Nephron (organoid): ENCODE measurements at regions not wholly inside any gene's neighbourhood (a gene's known extent, or its start where the extent isn't known, plus 50 kb on each side); places are given as distances from the start of the nearest gene placed in this dataset.
"Not testable (repeated sequence)": the region's sequence is repeated elsewhere in the genome, so short reads cannot be mapped to it uniquely, and the experiment has no call there.

Experiments
- H3K27ac Mint-ChIP-seq, 3 experiments: 2 replicates each; pipeline ENCODE4 v1.8.0; 2020; ENCODE audit warnings: mixed read lengths in 3 of 3, mild to moderate bottlenecking in 2 of 3, moderate library complexity in 1 of 3
- H3K27me3 Mint-ChIP-seq: 2 replicates; pipeline ENCODE4 v1.8.0; 2021; ENCODE audit warnings: low read depth, mild to moderate bottlenecking, moderate library complexity, mixed read lengths
- H3K36me3 Mint-ChIP-seq: 2 replicates; pipeline ENCODE4 v1.8.0; 2020; ENCODE audit warnings: low read depth, mixed read lengths
- H3K4me1 Mint-ChIP-seq: 2 replicates; pipeline ENCODE4 v1.8.0; 2020; ENCODE audit warnings: mixed read lengths
- H3K4me3 Mint-ChIP-seq, 3 experiments: 2 replicates each; pipeline ENCODE4 v1.8.0; 2020; ENCODE audit warnings: mild to moderate bottlenecking in 3 of 3, mixed read lengths in 3 of 3, moderate library complexity in 2 of 3
- H3K9me3 Mint-ChIP-seq: 2 replicates; pipeline ENCODE4 v1.8.0; 2020; ENCODE audit warnings: mixed read lengths
- CTCF ChIP-seq, 3 experiments: fragments of 200-600 bp; sonication (generic); IDR thresholded peaks; one replicate each; pipeline ENCODE4 v1.5.0; 2021; ENCODE audit warnings: antibody characterized with exemption in 3 of 3; ENCODE audit not compliant: unreplicated experiment in 3 of 3

- no peak for TF ChIP-seq CTCF (IDR thresholded peaks at IDR 0.05; ENCODE audit: unreplicated experiment in 3 of 3)
- Mint-ChIP-seq H3K9me3 (peaks cover 23% of the 10 kb centered on the region), H3K27me3 (peaks cover 3% of the 10 kb centered on the region), H3K27ac (no peak overlapping the region), H3K4me3 (no peak overlapping the region), H3K36me3 (peaks cover 7% of the 10 kb centered on the region), H3K4me1 (peaks cover 3% of the 10 kb centered on the region)
Measured at GRCh38 chr16:88141580-88141979, 190.3 kb downstream of the BANP start.

- not testable (repeated sequence) for H3K27me3 Mint-ChIP-seq, H3K36me3 Mint-ChIP-seq, H3K27ac Mint-ChIP-seq, H3K4me1 Mint-ChIP-seq, H3K4me3 Mint-ChIP-seq
- H3K9me3 Mint-ChIP-seq: peaks cover 22% of the 10 kb centered on the region
Measured at GRCh38 chr16:88142056-88142935, 191.1 kb downstream of the BANP start.

DNA sequence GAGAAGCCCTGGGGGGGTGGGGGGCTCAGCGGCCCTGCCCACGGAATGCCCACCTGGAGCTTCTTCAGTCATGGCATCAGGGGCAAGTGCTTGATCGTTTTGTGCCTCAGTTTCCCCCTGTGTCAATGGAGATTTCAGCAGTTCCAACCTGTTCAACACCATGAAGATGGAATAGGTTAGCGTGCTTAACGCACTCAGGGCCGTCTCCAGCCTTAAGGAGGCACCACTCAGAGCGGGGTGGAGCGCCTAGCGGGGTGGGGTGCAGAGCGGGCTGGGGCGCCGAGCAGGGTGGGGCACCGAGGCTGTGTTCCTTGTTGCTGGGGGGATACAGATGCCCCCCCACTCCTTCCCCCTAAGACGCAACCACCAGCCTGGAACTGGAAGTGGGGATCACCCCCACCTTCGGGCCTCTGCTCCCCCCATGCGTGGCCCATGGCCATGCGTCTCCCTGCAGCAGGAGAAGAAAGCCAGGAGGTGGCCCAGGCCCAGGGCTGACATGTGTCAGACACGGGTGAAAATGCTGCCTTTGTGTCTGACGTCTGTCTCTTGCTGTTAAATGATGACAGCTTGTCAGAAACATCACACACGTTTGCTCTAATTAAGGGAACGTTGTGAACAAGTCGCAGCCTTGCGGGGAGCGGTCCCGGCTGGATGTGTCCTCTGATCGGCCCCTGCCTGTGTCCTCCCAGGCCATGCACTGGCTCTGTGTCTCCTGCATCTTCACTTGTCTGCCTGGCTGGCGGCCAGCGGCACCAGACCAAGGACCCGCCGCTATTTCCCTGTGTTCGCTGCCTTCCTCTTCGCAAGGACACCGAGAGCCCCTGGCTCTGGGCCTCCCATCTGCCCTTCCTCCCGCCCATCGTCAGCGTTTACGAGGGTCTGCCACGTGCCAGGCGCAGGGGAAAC, 192.1 kb downstream of the BANP start:
- peaks cover 15% of the 10 kb centered on the region for H3K9me3 Mint-ChIP-seq
- not testable (repeated sequence) for H3K27ac Mint-ChIP-seq, H3K4me3 Mint-ChIP-seq, H3K36me3 Mint-ChIP-seq, H3K4me1 Mint-ChIP-seq, H3K27me3 Mint-ChIP-seq

- TF ChIP-seq CTCF (IDR thresholded peaks at IDR 0.05; ENCODE audit: unreplicated experiment in 3 of 3): no peak
- Mint-ChIP-seq H3K27me3 (no peaks in the 10 kb centered on the region), H3K9me3 (peaks cover 8% of the 10 kb centered on the region), H3K4me1 (no peaks in the 10 kb centered on the region), H3K27ac (no peak overlapping the region), H3K36me3 (peaks cover 4% of the 10 kb centered on the region), H3K4me3 (no peak overlapping the region)
Measured at GRCh38 chr16:88144028-88144511, 192.8 kb downstream of the BANP start.

- H3K36me3 Mint-ChIP-seq, H3K9me3 Mint-ChIP-seq, H3K27me3 Mint-ChIP-seq, H3K4me1 Mint-ChIP-seq, H3K27ac Mint-ChIP-seq, H3K4me3 Mint-ChIP-seq: not testable (repeated sequence)
- peak in 1 of 3 experiments; percentile 15 for TF ChIP-seq CTCF (IDR thresholded peaks at IDR 0.05; ENCODE audit: unreplicated experiment in 3 of 3)
Measured at GRCh38 chr16:88145376-88145775, 194.1 kb downstream of the BANP start.

DNA sequence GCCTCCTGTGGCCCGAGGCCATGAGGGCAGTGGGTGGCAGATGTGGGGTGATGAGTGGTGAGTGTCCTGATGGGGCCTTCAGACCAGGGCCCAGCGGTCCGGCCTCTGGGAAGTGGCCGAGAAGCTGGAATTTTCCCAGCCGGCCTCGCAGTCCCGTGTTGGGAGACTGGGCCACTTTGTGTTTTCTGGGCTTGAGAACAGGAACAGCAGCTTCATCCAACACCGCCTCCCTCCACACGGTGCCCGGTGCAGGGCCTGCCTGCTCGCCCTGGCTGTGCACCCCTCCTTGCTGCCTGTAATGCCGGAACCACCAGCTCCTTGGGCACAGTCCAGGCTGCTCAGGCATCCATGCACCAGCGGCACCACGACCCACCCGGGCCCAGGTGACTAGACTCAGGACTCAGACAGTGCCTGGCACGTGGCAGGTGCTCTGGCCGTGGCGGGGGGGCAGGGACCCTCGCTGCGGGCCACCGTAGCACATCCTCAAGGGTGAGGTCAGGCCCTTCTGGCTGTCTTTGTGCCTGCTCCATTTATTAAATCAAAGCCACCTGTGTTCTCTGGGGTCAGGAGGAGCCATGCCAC, 194.7 kb downstream of the BANP start:
- H3K27ac Mint-ChIP-seq, H3K9me3 Mint-ChIP-seq, H3K36me3 Mint-ChIP-seq, H3K4me1 Mint-ChIP-seq, H3K4me3 Mint-ChIP-seq, H3K27me3 Mint-ChIP-seq: not testable (repeated sequence)

GRCh38 chr16:88148078-88148477, 196.8 kb downstream of the BANP start:
- H3K4me3 Mint-ChIP-seq, H3K9me3 Mint-ChIP-seq, H3K36me3 Mint-ChIP-seq, H3K27ac Mint-ChIP-seq, H3K27me3 Mint-ChIP-seq: not testable (repeated sequence)
- H3K4me1 Mint-ChIP-seq: peaks cover 18% of the 10 kb centered on the region

DNA sequence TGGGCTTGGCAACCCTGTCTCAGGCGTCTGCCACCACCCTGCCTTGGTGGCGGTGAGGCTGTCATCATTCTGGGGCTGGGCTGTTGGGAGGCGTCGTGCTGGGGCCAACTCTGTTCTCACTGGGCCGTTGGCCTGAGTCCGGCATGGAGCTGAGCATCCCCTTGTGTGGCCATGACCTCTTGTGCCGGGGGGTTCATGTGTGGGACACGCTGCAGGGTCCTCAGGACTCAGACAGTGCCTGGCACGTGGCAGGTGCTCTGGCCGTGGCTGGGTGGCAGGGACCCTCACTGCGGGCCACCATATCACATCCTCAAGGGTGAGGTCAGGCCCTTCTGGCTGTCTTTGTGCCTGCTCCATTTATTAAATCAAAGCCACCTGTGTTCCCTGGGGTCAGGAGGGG, 197.4 kb downstream of the BANP start:
- H3K9me3 Mint-ChIP-seq, H3K27ac Mint-ChIP-seq, H3K4me3 Mint-ChIP-seq, H3K36me3 Mint-ChIP-seq, H3K27me3 Mint-ChIP-seq: not testable (repeated sequence)
- H3K4me1 Mint-ChIP-seq: peaks cover 21% of the 10 kb centered on the region

DNA sequence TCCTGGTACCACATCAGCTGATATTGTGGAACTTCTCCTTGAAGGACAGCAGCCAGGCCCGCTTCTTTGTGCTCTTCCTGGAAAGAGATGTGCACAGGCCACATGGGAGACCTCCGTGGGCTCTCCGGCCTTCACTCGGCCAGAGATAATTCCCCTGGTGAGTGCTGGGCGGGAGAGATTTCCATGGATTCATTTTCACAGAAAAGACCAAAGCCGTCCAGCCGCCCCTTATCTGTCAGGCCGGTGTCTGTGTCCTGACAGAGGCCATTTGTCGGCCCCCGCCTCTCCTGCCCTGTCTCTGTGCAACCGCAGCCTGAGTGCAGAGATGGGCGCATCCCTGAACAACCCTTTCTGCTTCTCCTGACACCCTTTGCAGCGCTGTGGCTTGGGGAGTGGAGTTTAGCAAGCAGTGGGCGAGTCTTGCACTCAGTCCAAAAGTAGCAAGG, 197.9 kb downstream of the BANP start:
- H3K4me3 Mint-ChIP-seq, H3K9me3 Mint-ChIP-seq, H3K27me3 Mint-ChIP-seq, H3K27ac Mint-ChIP-seq, H3K36me3 Mint-ChIP-seq: not testable (repeated sequence)
- H3K4me1 Mint-ChIP-seq: peaks cover 21% of the 10 kb centered on the region

DNA sequence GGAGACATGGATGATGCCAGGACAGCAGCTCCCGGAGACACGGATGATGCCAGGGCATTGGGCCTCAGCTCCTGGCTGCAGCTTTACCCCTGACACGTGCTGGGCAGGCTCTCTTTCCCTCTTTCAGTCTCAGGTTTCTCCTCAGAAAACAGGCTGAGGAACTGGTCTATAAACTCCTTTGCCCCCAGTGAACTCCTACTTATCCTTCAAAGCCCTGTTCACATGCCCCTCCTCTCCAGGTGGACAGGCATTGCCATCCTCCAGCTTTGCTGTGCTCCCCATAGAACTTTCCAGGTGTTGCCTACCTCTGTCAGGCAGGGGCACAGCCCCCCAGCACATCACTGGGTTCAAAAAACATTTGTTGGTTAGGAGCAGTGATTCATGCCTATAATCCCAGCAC, 198.4 kb downstream of the BANP start:
- H3K9me3 Mint-ChIP-seq, H3K36me3 Mint-ChIP-seq, H3K27me3 Mint-ChIP-seq, H3K27ac Mint-ChIP-seq: not testable (repeated sequence)
- Mint-ChIP-seq H3K4me3 (peak overlapping the region in 1 of 3 experiments; percentile 22), H3K4me1 (peaks cover 21% of the 10 kb centered on the region)

DNA sequence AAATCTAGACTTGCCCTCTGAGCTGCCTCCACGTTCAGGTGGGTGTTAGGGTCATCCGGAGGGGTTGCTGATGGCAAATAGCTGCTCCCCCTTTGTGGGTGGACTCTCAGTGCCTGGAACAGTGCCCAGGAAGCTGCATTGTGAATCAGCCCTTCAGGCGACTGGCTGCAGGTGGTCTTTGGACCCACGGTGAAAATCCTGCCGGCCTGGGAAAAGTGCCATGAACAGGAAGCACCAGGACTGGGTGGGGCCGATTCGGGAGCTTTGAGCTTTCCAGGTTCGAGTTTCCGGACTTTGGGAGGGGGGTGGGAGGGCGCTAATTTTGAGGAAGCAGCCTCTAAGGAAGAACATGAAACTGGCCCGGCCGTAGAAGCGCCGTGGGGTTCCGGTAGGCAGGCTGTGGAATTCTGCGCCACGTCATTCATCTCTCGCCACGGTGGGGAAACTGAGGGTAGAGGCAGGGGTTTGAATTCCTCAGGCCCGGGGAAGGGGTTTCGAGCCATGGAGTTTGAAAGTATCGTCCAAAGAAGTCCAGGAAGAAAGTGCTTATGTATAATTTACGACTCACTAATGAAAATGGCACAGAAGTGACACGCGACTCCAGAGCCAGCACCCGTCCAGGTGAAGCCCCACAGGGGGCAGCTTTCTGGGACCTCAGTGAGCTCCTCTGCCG, 199.4 kb downstream of the BANP start:
- H3K4me3 Mint-ChIP-seq, H3K27ac Mint-ChIP-seq, H3K9me3 Mint-ChIP-seq, H3K36me3 Mint-ChIP-seq: not testable (repeated sequence)
- Mint-ChIP-seq H3K4me1 (peaks cover 21% of the 10 kb centered on the region), H3K27me3 (peaks cover 11% of the 10 kb centered on the region)
